GM23338 (cell line): ENCODE measurements at regions not wholly inside any gene's neighbourhood (a gene's known extent, or its start where the extent isn't known, plus 50 kb on each side); places are given as distances from the start of the nearest gene placed in this dataset.

Experiments
- ATAC-seq: fragments of 200-7000 bp; cut with Tn5 transposase; 3 replicates; pipeline ENCODE4 v1.9.1; 2020
- DNase-seq: peaks from one replicate; pipeline ENCODE4 v3.0.0-alpha.2; 2015; ENCODE audit warnings: low spot score
- H2AFZ ChIP-seq: fragments of 200-600 bp; sonication (generic); 2 replicates; pipeline ENCODE4 v1.8.0; 2016; ENCODE audit warnings: antibody characterized with exemption, mild to moderate bottlenecking, moderate library complexity
- H3F3A ChIP-seq: fragments of 200-600 bp; sonication (generic); replicated peaks from 2 replicates; pipeline ENCODE4 v1.8.0; 2017; ENCODE audit warnings: antibody characterized with exemption, mixed run types, low read depth
- H3K27ac ChIP-seq: fragments of 200-600 bp; sonication (generic); 2 replicates; pipeline ENCODE4 v1.6.1; 2016; ENCODE audit warnings: low read depth
- H3K27me3 ChIP-seq: fragments of 200-600 bp; sonication (generic); 2 replicates; pipeline ENCODE4 v1.8.0; 2016; ENCODE audit warnings: mild to moderate bottlenecking, mixed run types, moderate library complexity; ENCODE audit not compliant: insufficient read depth
- H3K36me3 ChIP-seq: fragments of 200-600 bp; sonication (generic); 2 replicates; pipeline ENCODE4 v1.8.0; 2016; ENCODE audit warnings: mild to moderate bottlenecking; ENCODE audit not compliant: insufficient read depth
- H3K4me1 ChIP-seq: fragments of 200-600 bp; sonication (generic); 2 replicates; pipeline ENCODE4 v1.8.0; 2016; ENCODE audit warnings: mild to moderate bottlenecking, moderate library complexity; ENCODE audit not compliant: insufficient read depth
- H3K4me2 ChIP-seq: fragments of 200-600 bp; sonication (generic); 2 replicates; pipeline ENCODE4 v1.7.1; 2017; ENCODE audit warnings: mixed run types
- H3K4me3 ChIP-seq: fragments of 200-600 bp; sonication (generic); 2 replicates; pipeline ENCODE4 v1.6.1; 2016; ENCODE audit warnings: mixed run types
- H3K79me2 ChIP-seq: fragments of 200-600 bp; sonication (generic); replicated peaks from 2 replicates; pipeline ENCODE4 v1.8.0; 2017; ENCODE audit warnings: mild to moderate bottlenecking; ENCODE audit not compliant: insufficient read depth
- H3K9me2 ChIP-seq: fragments of 200-600 bp; sonication (generic); 2 replicates; pipeline ENCODE4 v1.8.0; 2017; ENCODE audit not compliant: insufficient read depth
- H4K20me1 ChIP-seq: fragments of 200-600 bp; sonication (generic); replicated peaks from 2 replicates; pipeline ENCODE4 v1.8.0; 2017; ENCODE audit warnings: mild to moderate bottlenecking; ENCODE audit not compliant: insufficient read depth
- H3K27ac Mint-ChIP-seq: 2 replicates; pipeline ENCODE4 v1.8.0; 2020; ENCODE audit warnings: inconsistent platforms, mild to moderate bottlenecking, moderate library complexity, mixed read lengths
- H3K27me3 Mint-ChIP-seq: 3 replicates; pipeline ENCODE4 v1.8.0; 2022; ENCODE audit warnings: low read depth, mild to moderate bottlenecking, moderate library complexity, mixed read lengths, inconsistent platforms; ENCODE audit not compliant: insufficient read depth, poor library complexity
- H3K36me3 Mint-ChIP-seq: 3 replicates; pipeline ENCODE4 v1.8.0; 2021; ENCODE audit warnings: low read depth, mild to moderate bottlenecking, inconsistent platforms, moderate library complexity, mixed read lengths
- H3K4me1 Mint-ChIP-seq: 3 replicates; pipeline ENCODE4 v1.8.0; 2020; ENCODE audit warnings: mild to moderate bottlenecking, inconsistent platforms, mixed read lengths
- H3K4me3 Mint-ChIP-seq: 3 replicates; pipeline ENCODE4 v1.8.0; 2021; ENCODE audit warnings: moderate library complexity, mild to moderate bottlenecking, inconsistent platforms, mixed read lengths
- H3K9me3 Mint-ChIP-seq: 3 replicates; pipeline ENCODE4 v1.8.0; 2020; ENCODE audit warnings: moderate library complexity, mild to moderate bottlenecking, inconsistent platforms, mixed read lengths
- CREB1 ChIP-seq: fragments of 250-450 bp; sonication (Bioruptor Pico); IDR thresholded peaks from 2 replicates; pipeline ENCODE4 v1.5.0; 2020; ENCODE audit warnings: low read depth, mild to moderate bottlenecking, moderate library complexity
- CTCF ChIP-seq, 2 experiments: fragments of 200-600 bp in 1 of 2; sonication (generic) in 1 of 2; conservative IDR thresholded peaks; 2 replicates each; pipeline versions ENCODE4 v1.5.1 to v1.6.1; 2016 to 2017; ENCODE audit warnings: antibody characterized with exemption in 2 of 2, low read depth in 2 of 2, mild to moderate bottlenecking in 2 of 2, moderate library complexity in 1 of 2
- ETS1 ChIP-seq: IDR thresholded peaks from 2 replicates; pipeline ENCODE4 v1.6.1; 2016; ENCODE audit warnings: antibody characterized with exemption
- EZH2 ChIP-seq: fragments of 200-600 bp; sonication (generic); IDR thresholded peaks from one replicate; pipeline ENCODE4 v1.8.0; 2017; ENCODE audit warnings: antibody characterized with exemption, mild to moderate bottlenecking, low read depth; ENCODE audit not compliant: unreplicated experiment
- EZH2phosphoT487 ChIP-seq: fragments of 200-600 bp; sonication (generic); IDR thresholded peaks from one replicate; pipeline ENCODE4 v1.8.1; 2018; ENCODE audit warnings: antibody characterized with exemption; ENCODE audit not compliant: unreplicated experiment
- JUNB ChIP-seq: IDR thresholded peaks from one replicate; pipeline ENCODE4 v1.6.1; 2016; ENCODE audit warnings: antibody characterized with exemption; ENCODE audit not compliant: unreplicated experiment
- NANOG ChIP-seq: IDR thresholded peaks from 2 replicates; pipeline ENCODE4 v1.6.1; 2016; ENCODE audit warnings: antibody characterized with exemption, borderline replicate concordance
- POLR2AphosphoS5 ChIP-seq: IDR thresholded peaks from 2 replicates; pipeline ENCODE4 v1.6.1; 2016; ENCODE audit warnings: antibody characterized with exemption, low read depth
- REST ChIP-seq: IDR thresholded peaks from one replicate; pipeline ENCODE4 v1.6.1; 2018; ENCODE audit warnings: antibody characterized with exemption; ENCODE audit not compliant: unreplicated experiment
- STAT1 ChIP-seq: IDR thresholded peaks from one replicate; pipeline ENCODE4 v1.6.1; 2016; ENCODE audit warnings: antibody characterized with exemption; ENCODE audit not compliant: unreplicated experiment
- ZNF114 ChIP-seq: fragments of 250-450 bp; sonication (Bioruptor Pico); IDR thresholded peaks from 2 replicates; pipeline ENCODE4 v1.5.0; 2020; ENCODE audit warnings: mild to moderate bottlenecking, moderate library complexity
- ZNF331 ChIP-seq: fragments of 250-450 bp; sonication (Bioruptor Pico); IDR thresholded peaks from 2 replicates; pipeline ENCODE4 v1.5.0; 2020; ENCODE audit warnings: low read depth, mild to moderate bottlenecking, moderate library complexity
- ZNF462 ChIP-seq: fragments of 250-450 bp; sonication (Bioruptor Pico); IDR thresholded peaks from 2 replicates; pipeline ENCODE4 v1.5.0; 2020; ENCODE audit warnings: mild to moderate bottlenecking, moderate library complexity

- Histone ChIP-seq H3K27me3 (no peaks in the 10 kb centered on the region), H2AFZ (no peak overlapping the region), H3K4me3 (no peak overlapping the region), H3K9me2 (no peaks in the 10 kb centered on the region), H3K27ac (no peak overlapping the region), H4K20me1 (no peaks in the 10 kb centered on the region), H3K79me2 (no peaks in the 10 kb centered on the region), H3F3A (no peaks in the 10 kb centered on the region), H3K4me2 (no peak overlapping the region), H3K4me1 (no peaks in the 10 kb centered on the region), H3K36me3 (no peaks in the 10 kb centered on the region)
- H3K9me3 Mint-ChIP-seq = no peaks in the 10 kb centered on the region
- no peaks in the 10 kb centered on the region for H3K36me3 Mint-ChIP-seq
- TF ChIP-seq CTCF (conservative IDR thresholded peaks at IDR 0.05; ENCODE audit: low read depth in 2 of 2) (no peak), POLR2AphosphoS5 (no peak), EZH2 (no peak), ZNF331 (CRISPR knock-in tag) (no peak), ZNF114 (CRISPR knock-in tag) (no peak), NANOG (no peak), EZH2phosphoT487 (no peak), ZNF462 (CRISPR knock-in tag) (no peak), ETS1 (no peak), REST (no peak), CREB1 (CRISPR knock-in tag) (no peak), JUNB (no peak), STAT1 (no peak)
- H3K27me3 Mint-ChIP-seq = no peaks in the 10 kb centered on the region
- ATAC-seq (no peak), DNase-seq (no peak)
- peaks cover 13% of the 10 kb centered on the region for H3K4me1 Mint-ChIP-seq
- H3K27ac Mint-ChIP-seq = no peak overlapping the region
- no peak overlapping the region for H3K4me3 Mint-ChIP-seq
These were observed 160.3 kb downstream of the PTEN start for GRCh38 chr10:88023676-88024075.
